Nephron progenitor cell (in vitro differentiated cells): ENCODE measurements at regions not wholly inside any gene's neighbourhood (a gene's known extent, or its start where the extent isn't known, plus 50 kb on each side); places are given as distances from the start of the nearest gene placed in this dataset.

Source experiments
- DNase-seq: peaks from one replicate; pipeline ENCODE4 v3.0.0; 2021
- H3K27ac Mint-ChIP-seq: 2 replicates; pipeline ENCODE4 v1.8.0; 2021; ENCODE audit warnings: mild to moderate bottlenecking, moderate library complexity, mixed read lengths
- H3K27me3 Mint-ChIP-seq: 2 replicates; pipeline ENCODE4 v1.8.0; 2021; ENCODE audit warnings: mild to moderate bottlenecking, low read depth, mixed read lengths; ENCODE audit not compliant: poor library complexity
- H3K36me3 Mint-ChIP-seq: 2 replicates; pipeline ENCODE4 v1.8.0; 2021; ENCODE audit warnings: low read depth, mixed read lengths
- H3K4me1 Mint-ChIP-seq: 2 replicates; pipeline ENCODE4 v1.8.0; 2021; ENCODE audit warnings: mixed read lengths
- H3K4me3 Mint-ChIP-seq: 2 replicates; pipeline ENCODE4 v1.8.0; 2021; ENCODE audit warnings: mild to moderate bottlenecking, moderate library complexity, mixed read lengths
- H3K9me3 Mint-ChIP-seq: 2 replicates; pipeline ENCODE4 v1.8.0; 2021; ENCODE audit warnings: mild to moderate bottlenecking, moderate library complexity, mixed read lengths
- TF ChIP-seq, protein P1 (sequence below): fragments of 200-600 bp; sonication (generic); IDR thresholded peaks from 2 replicates; pipeline ENCODE4 v1.5.0; 2021; ENCODE audit warnings: antibody characterized with exemption

DNA sequence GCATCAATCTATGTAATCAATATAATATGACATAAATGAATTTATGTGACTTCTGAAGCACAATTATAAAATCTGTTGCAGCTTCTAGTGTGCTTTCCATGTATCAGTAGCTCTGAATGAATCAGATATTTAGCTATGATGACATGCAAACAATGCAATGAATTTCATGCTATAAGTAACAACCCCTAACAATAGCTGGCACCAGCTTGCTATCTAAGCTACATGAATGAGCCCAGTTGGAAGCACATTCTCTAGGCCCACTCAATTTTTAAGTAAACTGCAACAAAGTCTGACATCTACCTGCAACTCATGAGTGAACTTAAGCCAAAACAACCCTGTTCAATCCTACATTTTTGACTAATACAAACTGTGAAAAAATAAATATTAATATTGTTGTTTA lies 507.3 kb upstream of the ROBO1 start:
- no peaks in the 10 kb centered on the region for H3K9me3 Mint-ChIP-seq
- DNase-seq = no peak
- no peak overlapping the region for H3K4me3 Mint-ChIP-seq
- H3K27ac Mint-ChIP-seq = no peak overlapping the region
- H3K36me3 Mint-ChIP-seq = no peaks in the 10 kb centered on the region
- no peaks in the 10 kb centered on the region for H3K4me1 Mint-ChIP-seq
- TF ChIP-seq, protein P1, sequence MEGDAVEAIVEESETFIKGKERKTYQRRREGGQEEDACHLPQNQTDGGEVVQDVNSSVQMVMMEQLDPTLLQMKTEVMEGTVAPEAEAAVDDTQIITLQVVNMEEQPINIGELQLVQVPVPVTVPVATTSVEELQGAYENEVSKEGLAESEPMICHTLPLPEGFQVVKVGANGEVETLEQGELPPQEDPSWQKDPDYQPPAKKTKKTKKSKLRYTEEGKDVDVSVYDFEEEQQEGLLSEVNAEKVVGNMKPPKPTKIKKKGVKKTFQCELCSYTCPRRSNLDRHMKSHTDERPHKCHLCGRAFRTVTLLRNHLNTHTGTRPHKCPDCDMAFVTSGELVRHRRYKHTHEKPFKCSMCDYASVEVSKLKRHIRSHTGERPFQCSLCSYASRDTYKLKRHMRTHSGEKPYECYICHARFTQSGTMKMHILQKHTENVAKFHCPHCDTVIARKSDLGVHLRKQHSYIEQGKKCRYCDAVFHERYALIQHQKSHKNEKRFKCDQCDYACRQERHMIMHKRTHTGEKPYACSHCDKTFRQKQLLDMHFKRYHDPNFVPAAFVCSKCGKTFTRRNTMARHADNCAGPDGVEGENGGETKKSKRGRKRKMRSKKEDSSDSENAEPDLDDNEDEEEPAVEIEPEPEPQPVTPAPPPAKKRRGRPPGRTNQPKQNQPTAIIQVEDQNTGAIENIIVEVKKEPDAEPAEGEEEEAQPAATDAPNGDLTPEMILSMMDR = no peak
- peaks cover 8% of the 10 kb centered on the region for H3K27me3 Mint-ChIP-seq

DNA sequence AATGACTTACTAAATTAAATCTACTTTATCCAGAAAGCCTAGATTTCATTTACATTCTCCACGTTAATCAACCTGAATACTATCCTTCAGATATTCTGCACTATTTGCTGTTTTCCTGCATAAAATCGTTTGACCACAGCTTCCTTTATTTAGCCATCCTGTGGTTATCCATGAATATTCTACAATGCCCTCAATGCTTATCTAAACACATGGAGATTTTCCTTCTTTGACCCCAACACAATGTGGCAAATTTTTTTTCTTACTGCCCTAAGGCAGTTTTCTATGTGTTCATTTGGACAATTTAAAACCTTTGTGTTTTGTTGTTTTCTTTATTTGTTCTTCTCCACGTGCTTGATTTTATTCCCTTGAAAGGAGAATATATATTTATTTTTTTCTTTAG lies 495.5 kb upstream of the ROBO1 start:
- no peak for DNase-seq
- no peak overlapping the region for H3K27ac Mint-ChIP-seq
- no peak overlapping the region for H3K4me3 Mint-ChIP-seq
- TF ChIP-seq, protein P1 = no peak
- H3K27me3 Mint-ChIP-seq = no peaks in the 10 kb centered on the region
- no peaks in the 10 kb centered on the region for H3K4me1 Mint-ChIP-seq
- no peaks in the 10 kb centered on the region for H3K36me3 Mint-ChIP-seq
- H3K9me3 Mint-ChIP-seq = peaks cover 4% of the 10 kb centered on the region

DNA sequence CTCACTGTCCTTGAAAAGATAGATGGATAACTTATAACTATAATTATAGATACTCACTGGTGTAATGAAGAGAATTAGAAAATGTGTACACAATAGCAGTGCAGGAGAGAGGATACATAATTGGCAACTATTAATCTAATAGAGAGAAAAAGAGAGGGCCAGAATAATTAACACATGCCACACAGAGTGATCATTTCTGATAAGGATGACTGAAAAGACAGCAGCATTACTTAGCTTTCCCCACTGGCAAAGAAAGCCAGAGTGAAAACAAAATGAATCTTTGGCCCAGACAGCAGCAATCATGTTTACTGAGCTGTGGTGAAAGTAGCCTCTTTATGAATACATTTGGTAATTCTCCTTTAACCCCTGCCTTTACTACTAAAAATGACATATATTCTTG lies 493.3 kb upstream of the ROBO1 start:
- TF ChIP-seq, protein P1 = no peak
- Mint-ChIP-seq H3K9me3 (peaks cover 4% of the 10 kb centered on the region), H3K36me3 (no peaks in the 10 kb centered on the region), H3K27me3 (no peaks in the 10 kb centered on the region), H3K4me1 (peaks cover 7% of the 10 kb centered on the region), H3K27ac (no peak overlapping the region), H3K4me3 (no peak overlapping the region)
- no peak for DNase-seq

- DNase-seq = no peak
- Mint-ChIP-seq H3K4me3 (no peak overlapping the region), H3K27me3 (no peaks in the 10 kb centered on the region), H3K4me1 (peaks cover 7% of the 10 kb centered on the region), H3K36me3 (no peaks in the 10 kb centered on the region), H3K27ac (no peak overlapping the region), H3K9me3 (peaks cover under 1% of the 10 kb centered on the region)
- TF ChIP-seq, protein P1 = no peak
Measured at GRCh38 chr3:80259736-80260135, 491.9 kb upstream of the ROBO1 start.

GRCh38 chr3:80252113-80252512 lies 484.3 kb upstream of the ROBO1 start:
- no peak for DNase-seq
- Mint-ChIP-seq H3K27me3 (no peaks in the 10 kb centered on the region), H3K9me3 (peaks cover 16% of the 10 kb centered on the region), H3K4me1 (no peaks in the 10 kb centered on the region), H3K27ac (no peak overlapping the region), H3K36me3 (no peaks in the 10 kb centered on the region), H3K4me3 (no peak overlapping the region)
- TF ChIP-seq, protein P1 = no peak

DNA sequence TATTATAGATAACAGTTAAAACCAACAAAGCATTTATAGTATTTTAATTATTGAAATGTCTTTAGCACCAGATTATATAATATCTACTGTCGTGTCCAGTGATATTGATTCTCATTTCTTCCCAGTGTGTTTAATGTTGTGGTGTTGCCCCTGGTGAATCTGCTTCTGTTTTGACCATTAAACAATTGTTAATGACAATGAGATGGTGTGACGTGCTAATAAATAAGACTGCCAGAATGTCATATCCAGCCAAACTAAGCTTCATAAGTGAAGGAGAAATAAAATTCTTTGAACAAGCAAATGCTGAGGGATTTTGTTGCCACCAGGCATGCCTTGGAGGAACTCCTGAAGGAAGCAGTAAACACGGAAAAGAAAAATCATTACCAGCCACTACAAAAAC lies 480.0 kb upstream of the ROBO1 start:
- Mint-ChIP-seq H3K4me1 (no peaks in the 10 kb centered on the region), H3K4me3 (no peak overlapping the region)
- DNase-seq = no peak

More for the DNA sequence above, 480.0 kb upstream of the ROBO1 start:
- H3K27me3 Mint-ChIP-seq = no peaks in the 10 kb centered on the region
- H3K9me3 Mint-ChIP-seq = peaks cover 16% of the 10 kb centered on the region
- H3K27ac Mint-ChIP-seq = no peak overlapping the region
- H3K36me3 Mint-ChIP-seq = no peaks in the 10 kb centered on the region
- TF ChIP-seq, protein P1 = no peak
